ENCODE measurements at regions not wholly inside any gene's neighbourhood (a gene's known extent, or its start where the extent isn't known, plus 50 kb on each side); places are given as distances from the start of the nearest gene placed in this dataset.

GRCh38 chr3:107150675-107151074 is 226.6 kb upstream of the CCDC54 start:
- TF ChIP-seq CTCF (IDR thresholded peaks at IDR 0.05) (no peak), CHD2 (IDR thresholded peaks at IDR 0.05; ENCODE audit: low read length, partially characterized antibody) (no peak), TAF1 (IDR thresholded peaks at IDR 0.05; ENCODE audit: borderline replicate concordance, low read depth, low read length) (no peak), RFX5 (IDR thresholded peaks at IDR 0.05; ENCODE audit: low read length) (no peak), POLR2AphosphoS5 (IDR thresholded peaks at IDR 0.05; ENCODE audit: low read depth, low read length) (no peak), MEF2A (IDR thresholded peaks at IDR 0.05; ENCODE audit: borderline replicate concordance, low read depth) (no peak), USF1 (IDR thresholded peaks at IDR 0.05; ENCODE audit: borderline replicate concordance, low read depth) (no peak), SIN3A (IDR thresholded peaks at IDR 0.05; ENCODE audit: borderline replicate concordance, low read depth, low read length) (no peak)
- TF ChIP-seq, protein P1, sequence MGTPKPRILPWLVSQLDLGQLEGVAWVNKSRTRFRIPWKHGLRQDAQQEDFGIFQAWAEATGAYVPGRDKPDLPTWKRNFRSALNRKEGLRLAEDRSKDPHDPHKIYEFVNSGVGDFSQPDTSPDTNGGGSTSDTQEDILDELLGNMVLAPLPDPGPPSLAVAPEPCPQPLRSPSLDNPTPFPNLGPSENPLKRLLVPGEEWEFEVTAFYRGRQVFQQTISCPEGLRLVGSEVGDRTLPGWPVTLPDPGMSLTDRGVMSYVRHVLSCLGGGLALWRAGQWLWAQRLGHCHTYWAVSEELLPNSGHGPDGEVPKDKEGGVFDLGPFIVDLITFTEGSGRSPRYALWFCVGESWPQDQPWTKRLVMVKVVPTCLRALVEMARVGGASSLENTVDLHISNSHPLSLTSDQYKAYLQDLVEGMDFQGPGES (IDR thresholded peaks at IDR 0.05; ENCODE audit: low read depth, low read length), result no peak
- TF ChIP-seq, protein P2, sequence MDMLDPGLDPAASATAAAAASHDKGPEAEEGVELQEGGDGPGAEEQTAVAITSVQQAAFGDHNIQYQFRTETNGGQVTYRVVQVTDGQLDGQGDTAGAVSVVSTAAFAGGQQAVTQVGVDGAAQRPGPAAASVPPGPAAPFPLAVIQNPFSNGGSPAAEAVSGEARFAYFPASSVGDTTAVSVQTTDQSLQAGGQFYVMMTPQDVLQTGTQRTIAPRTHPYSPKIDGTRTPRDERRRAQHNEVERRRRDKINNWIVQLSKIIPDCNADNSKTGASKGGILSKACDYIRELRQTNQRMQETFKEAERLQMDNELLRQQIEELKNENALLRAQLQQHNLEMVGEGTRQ (IDR thresholded peaks at IDR 0.05; ENCODE audit: borderline replicate concordance, low read depth, low read length), result no peak
- TF ChIP-seq, protein P3, sequence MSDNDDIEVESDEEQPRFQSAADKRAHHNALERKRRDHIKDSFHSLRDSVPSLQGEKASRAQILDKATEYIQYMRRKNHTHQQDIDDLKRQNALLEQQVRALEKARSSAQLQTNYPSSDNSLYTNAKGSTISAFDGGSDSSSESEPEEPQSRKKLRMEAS (IDR thresholded peaks at IDR 0.05; ENCODE audit: low read depth), result no peak

Measured in SK-N-SH (cell line).